ENCODE measurements at regions not wholly inside any gene's neighbourhood (a gene's known extent, or its start where the extent isn't known, plus 50 kb on each side); places are given as distances from the start of the nearest gene placed in this dataset.

DNA sequence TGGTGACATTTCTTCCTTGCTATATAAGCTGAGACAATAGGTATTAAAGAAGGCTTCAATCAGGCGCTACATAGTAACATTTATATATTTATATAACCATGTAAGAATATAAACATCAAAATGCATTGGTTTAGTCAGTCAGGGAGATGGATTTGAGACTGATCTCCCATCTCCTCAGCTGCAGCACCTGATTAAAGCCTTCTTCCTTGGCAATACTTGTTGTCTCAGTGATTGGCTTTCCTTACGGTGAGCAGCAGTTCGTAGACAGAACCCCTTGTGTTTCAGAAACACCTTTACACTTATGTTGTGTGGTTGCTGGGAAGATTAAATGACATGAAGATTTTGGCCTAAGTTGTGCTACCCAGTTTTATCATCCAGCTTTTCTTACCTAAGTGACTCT lies 323.3 kb upstream of the DUSP10 start:
- Histone ChIP-seq H3K27me3 (ENCODE audit: control insufficient read depth, insufficient read depth, low read length, poor library complexity, severe bottlenecking) (no peaks in the 10 kb centered on the region), H3K27ac (ENCODE audit: low read depth, low read length) (no peak overlapping the region), H3K4me3 (ENCODE audit: low read length) (no peak overlapping the region), H3K9ac (ENCODE audit: extremely low read depth, low read length, poor library complexity, severe bottlenecking) (no peak overlapping the region), H3K36me3 (ENCODE audit: control insufficient read depth, insufficient read depth, low read length) (no peaks in the 10 kb centered on the region), H3K4me1 (ENCODE audit: control insufficient read depth, insufficient read depth, low read length) (no peaks in the 10 kb centered on the region), H3K9me3 (ENCODE audit: control insufficient read depth, low read length) (peaks cover 26% of the 10 kb centered on the region)
- Mint-ChIP-seq H3K4me1 (peaks cover 3% of the 10 kb centered on the region), H3K27me3 (ENCODE audit: insufficient read depth) (no peaks in the 10 kb centered on the region), H3K36me3 (ENCODE audit: low read depth) (peaks cover 10% of the 10 kb centered on the region), H3K27ac (no peak overlapping the region), H3K4me3 (no peak overlapping the region), H3K9me3 (peaks cover 38% of the 10 kb centered on the region)
- WGBS, 2 experiments (ENCODE audit: insufficient coverage in 1 of 2, insufficient read length in 1 of 2): 100% methylated on average over 2 of the region's 3 CpGs; no CpG with 5 or more reads in 1 of the 2 experiments
- TF ChIP-seq, protein P1, sequence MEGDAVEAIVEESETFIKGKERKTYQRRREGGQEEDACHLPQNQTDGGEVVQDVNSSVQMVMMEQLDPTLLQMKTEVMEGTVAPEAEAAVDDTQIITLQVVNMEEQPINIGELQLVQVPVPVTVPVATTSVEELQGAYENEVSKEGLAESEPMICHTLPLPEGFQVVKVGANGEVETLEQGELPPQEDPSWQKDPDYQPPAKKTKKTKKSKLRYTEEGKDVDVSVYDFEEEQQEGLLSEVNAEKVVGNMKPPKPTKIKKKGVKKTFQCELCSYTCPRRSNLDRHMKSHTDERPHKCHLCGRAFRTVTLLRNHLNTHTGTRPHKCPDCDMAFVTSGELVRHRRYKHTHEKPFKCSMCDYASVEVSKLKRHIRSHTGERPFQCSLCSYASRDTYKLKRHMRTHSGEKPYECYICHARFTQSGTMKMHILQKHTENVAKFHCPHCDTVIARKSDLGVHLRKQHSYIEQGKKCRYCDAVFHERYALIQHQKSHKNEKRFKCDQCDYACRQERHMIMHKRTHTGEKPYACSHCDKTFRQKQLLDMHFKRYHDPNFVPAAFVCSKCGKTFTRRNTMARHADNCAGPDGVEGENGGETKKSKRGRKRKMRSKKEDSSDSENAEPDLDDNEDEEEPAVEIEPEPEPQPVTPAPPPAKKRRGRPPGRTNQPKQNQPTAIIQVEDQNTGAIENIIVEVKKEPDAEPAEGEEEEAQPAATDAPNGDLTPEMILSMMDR (conservative IDR thresholded peaks at IDR 0.05): no peak
- DNase-seq: no peak

DNA sequence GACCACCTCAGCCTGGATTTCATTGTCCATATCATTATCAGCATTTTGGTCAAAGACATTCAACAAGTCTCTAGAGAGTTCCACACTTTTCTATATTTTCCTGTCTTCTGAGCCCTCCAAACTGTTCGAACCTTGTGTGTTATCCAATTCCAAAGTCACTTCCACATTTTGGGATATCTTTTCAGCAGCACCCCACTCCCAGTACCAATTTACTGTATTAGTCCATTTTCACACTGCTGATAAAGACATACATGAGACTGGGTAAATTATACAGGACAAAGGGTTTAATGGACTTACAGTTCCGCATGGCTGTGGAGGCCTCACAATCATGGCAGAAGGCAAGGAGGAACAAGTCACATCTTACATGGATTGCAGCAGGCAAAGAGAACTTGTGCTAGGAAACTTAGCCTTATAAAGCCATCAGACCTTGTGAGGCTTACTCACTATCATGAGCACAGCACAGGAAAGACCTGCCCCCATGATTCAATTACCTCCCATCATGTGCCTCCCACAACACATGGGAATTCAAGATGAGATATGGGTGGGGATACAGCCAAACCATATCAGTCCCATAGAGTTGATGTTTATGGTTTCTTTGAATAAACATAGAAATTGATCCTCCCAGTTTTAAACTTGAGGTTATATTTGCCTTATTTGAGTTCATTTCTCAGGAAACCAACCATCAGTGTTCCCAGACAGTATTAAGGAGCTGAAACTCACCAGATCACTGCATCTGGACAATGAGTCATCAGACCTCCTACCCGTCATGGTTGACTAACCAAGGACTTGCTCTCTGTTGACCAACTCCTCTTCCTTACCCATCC lies 322.7 kb upstream of the DUSP10 start:
- Histone ChIP-seq H3K9ac (ENCODE audit: extremely low read depth, low read length, poor library complexity, severe bottlenecking) (no peak overlapping the region), H3K27ac (ENCODE audit: low read depth, low read length) (no peak overlapping the region), H3K4me3 (ENCODE audit: low read length) (no peak overlapping the region), H3K36me3 (ENCODE audit: control insufficient read depth, insufficient read depth, low read length) (no peaks in the 10 kb centered on the region), H3K27me3 (ENCODE audit: control insufficient read depth, insufficient read depth, low read length, poor library complexity, severe bottlenecking) (no peaks in the 10 kb centered on the region), H3K4me1 (ENCODE audit: control insufficient read depth, insufficient read depth, low read length) (no peaks in the 10 kb centered on the region), H3K9me3 (ENCODE audit: control insufficient read depth, low read length) (peaks cover 26% of the 10 kb centered on the region)
- WGBS, 2 experiments (ENCODE audit: insufficient coverage in 1 of 2, insufficient read length in 1 of 2): 92 to 94% methylated on average over 2 to 3 of the region's 3 CpGs
- no peak overlapping the region for H3K27ac Mint-ChIP-seq
- H3K4me3 Mint-ChIP-seq: no peak overlapping the region
- DNase-seq: no peak
- peaks cover 3% of the 10 kb centered on the region for H3K4me1 Mint-ChIP-seq
- no peaks in the 10 kb centered on the region for H3K27me3 Mint-ChIP-seq (ENCODE audit: insufficient read depth)
- H3K36me3 Mint-ChIP-seq (ENCODE audit: low read depth): peaks cover 10% of the 10 kb centered on the region
- TF ChIP-seq, protein P1 (conservative IDR thresholded peaks at IDR 0.05): no peak
- H3K9me3 Mint-ChIP-seq: peaks cover 38% of the 10 kb centered on the region

DNA sequence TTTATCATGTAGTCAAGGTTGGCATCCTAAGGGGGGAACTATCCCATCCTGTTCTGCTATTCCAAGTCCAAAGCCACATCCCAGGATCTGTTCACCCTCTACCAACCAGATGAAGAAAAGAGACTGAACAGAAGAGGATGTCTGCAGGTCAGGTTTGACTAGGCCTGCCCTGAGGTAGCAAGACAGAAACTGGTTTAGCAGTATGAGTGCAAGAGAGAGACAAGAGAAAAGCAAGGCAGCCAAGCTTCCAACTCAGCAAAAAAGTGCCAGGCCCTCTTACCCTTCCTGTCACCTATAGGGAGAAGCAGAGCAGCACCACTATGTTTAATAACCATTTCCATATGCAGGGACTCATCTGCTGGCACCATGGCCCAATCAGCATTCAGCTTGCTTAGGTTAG lies 320.8 kb upstream of the DUSP10 start:
- H3K27me3 Mint-ChIP-seq (ENCODE audit: insufficient read depth): peaks cover 1% of the 10 kb centered on the region

More for the DNA sequence above, 320.8 kb upstream of the DUSP10 start:
- H3K36me3 ChIP-seq (ENCODE audit: control insufficient read depth, insufficient read depth, low read length): no peaks in the 10 kb centered on the region
- H3K4me3 ChIP-seq (ENCODE audit: low read length): no peak overlapping the region
- peaks cover 10% of the 10 kb centered on the region for H3K36me3 Mint-ChIP-seq (ENCODE audit: low read depth)
- H3K4me3 Mint-ChIP-seq: no peak overlapping the region
- no peak overlapping the region for H3K27ac Mint-ChIP-seq
- H3K9me3 Mint-ChIP-seq: peaks cover 38% of the 10 kb centered on the region
- no peak overlapping the region for H3K27ac ChIP-seq (ENCODE audit: low read depth, low read length)
- no peaks in the 10 kb centered on the region for H3K27me3 ChIP-seq (ENCODE audit: control insufficient read depth, insufficient read depth, low read length, poor library complexity, severe bottlenecking)
- no peak overlapping the region for H3K9ac ChIP-seq (ENCODE audit: extremely low read depth, low read length, poor library complexity, severe bottlenecking)
- H3K4me1 ChIP-seq (ENCODE audit: control insufficient read depth, insufficient read depth, low read length): no peaks in the 10 kb centered on the region
- TF ChIP-seq, protein P1 (conservative IDR thresholded peaks at IDR 0.05): no peak
- peaks cover 26% of the 10 kb centered on the region for H3K9me3 ChIP-seq (ENCODE audit: control insufficient read depth, low read length)
- H3K4me1 Mint-ChIP-seq: peaks cover 3% of the 10 kb centered on the region
- DNase-seq: no peak
